HG03108 (cell line): ENCODE measurements at regions not wholly inside any gene's neighbourhood (a gene's known extent, or its start where the extent isn't known, plus 50 kb on each side); places are given as distances from the start of the nearest gene placed in this dataset.
"Not testable (repeated sequence)": the region's sequence is repeated elsewhere in the genome, so short reads cannot be mapped to it uniquely, and the experiment has no call there.

Experiments
- ATAC-seq: cut with Tn5 transposase; IDR thresholded peaks from one replicate; pipeline ENCODE4 v1.9.1; 2021; ENCODE audit warnings: moderate library complexity; ENCODE audit not compliant: unreplicated experiment

DNA sequence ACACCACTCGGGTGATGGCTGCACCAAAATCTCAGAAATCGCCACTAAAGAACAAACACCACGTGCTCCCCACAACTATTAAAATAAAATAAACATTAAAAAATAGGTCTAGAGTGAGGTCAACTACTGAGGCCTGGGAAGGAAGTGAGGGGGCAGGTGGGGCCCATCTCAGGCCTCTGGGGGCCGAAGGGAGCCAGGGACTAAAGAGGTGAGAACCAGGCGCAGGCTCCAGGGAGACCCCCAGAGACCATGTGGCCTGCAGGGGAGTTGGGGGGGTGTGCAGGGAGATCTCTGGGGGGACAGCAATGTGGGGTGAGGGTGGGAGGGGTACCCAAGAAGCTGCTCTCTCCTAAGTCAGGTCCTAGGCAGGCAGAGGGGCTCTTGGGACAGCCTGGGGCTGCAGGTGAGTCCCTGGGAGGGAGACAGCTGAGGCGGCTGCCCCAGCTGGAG, 111.3 kb upstream of the SMURF2 start:
- ATAC-seq, result no peak

DNA sequence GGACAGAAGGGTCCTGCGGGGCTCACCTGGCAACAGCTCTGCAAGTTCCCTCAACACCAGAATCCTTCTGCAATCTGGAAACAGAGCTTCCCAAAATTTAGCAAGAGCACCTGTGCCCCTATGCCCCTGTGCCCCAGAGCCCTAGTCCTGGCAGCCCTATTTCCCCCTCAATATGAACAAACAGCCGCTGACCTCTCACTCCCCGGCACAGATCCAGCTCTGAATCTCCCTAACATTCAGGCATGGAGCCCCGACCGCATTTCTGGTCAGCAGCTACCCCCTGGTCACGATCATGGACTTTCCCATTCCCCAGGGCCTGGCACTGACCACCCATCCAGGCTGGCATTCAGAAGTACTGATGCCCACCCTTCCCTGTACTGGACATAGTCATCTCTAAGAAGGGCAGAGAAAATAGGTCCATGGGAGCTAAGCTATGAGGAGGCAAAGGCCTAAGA, 110.8 kb upstream of the SMURF2 start:
- no peak for ATAC-seq

DNA sequence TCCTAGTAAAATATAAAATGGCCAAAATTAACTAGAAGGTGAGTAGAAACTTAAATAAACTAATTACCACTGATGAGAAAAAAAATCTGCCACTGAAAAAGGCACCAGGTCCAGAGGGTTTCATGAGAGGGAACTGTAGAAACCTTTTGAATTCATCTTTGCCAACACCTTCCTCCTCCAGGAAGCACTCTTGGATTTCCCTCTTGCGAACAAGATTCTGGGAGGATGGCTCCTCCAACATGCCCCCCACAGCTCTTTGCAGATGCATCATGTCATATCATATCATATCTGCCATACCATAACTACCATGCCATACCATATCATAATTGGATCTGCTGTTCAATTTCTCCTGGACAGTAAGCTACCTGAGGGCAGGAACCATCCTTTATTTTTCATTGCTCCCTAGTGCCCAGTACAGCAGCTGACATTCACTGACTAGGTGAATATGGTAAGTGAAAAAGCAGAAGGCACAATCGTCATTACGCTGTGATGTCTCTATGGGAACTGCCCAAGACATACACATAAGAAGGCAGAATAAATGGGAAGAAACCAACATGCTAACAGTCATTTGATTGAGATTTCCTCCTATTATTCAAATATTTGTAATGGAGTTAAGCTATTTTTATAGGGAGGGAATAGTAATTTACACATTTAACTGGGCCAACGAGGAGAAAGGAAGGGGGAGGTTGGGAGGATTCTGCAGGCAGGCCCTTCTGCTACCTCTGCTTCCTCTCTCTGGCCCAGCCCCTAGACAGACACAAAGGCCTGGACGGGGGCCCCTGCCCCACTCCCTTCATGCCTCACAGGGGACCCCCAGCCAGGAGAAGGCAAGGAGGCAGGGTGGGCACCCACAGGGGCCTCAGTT, 110.1 kb upstream of the SMURF2 start:
- ATAC-seq, result no peak

GRCh38 chr17:64769712-64770111, 107.6 kb upstream of the SMURF2 start:
- ATAC-seq, result no peak

- ATAC-seq, result no peak
Observed at GRCh38 chr17:64767269-64767997, 105.3 kb upstream of the SMURF2 start.

- ATAC-seq, result no peak
Observed at GRCh38 chr17:64765191-64765889, 103.2 kb upstream of the SMURF2 start.

DNA sequence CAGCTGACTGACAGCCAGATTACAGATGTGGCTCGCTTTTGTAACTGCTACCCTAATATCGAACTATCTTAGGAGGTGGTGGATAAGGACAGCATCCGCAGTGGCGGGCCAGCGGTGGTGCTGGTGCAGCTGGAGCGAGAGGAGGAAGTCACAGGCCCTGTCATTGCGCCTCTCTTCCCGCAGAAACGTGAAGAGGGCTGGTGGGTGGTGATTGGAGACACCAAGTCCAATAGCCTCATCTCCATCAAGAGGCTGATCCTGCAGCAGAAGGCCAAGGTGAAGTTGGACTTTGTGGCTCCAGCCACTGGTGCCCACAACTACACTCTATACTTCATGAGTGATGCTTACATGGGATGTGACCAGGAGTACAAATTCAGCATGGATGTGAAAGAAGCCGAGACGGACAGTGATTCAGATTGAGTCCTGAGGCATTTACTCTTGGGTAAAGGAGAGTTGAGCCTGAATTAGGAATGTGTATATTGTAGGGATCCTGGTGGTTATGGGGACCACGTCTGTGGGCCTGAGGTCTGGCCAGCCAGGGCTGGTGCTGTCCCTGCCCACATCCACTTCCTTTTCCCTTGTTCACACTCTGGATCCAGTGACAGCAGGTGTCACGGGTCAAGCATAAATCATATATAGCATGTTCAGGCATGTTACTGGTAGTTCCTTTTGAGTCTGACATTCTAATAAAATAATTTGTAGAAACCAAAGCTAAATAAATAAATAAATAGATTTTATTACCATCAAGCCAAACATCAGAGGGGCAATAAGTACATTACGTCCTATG, 89.0 kb upstream of the SMURF2 start:
- ATAC-seq, result no peak

DNA sequence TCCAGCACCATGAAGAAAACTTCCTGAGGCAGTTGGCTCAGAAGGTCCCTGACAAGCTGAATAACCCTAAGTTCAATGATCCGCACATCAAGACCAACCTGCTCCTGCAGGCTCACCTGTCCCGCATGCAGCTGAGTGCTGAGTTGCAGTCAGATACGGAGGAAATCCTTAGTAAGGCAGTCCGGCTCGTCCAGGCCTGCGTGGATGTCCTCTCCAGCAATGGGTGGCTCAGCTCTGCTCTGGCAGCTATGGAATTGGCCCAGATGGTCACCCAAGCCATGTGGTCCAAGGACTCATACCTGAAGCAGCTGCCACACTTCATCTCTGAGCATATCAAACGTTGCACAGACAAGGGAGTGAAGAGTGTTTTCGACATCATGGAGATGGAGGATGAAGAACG, 88.4 kb upstream of the SMURF2 start:
- ATAC-seq, result no peak

DNA sequence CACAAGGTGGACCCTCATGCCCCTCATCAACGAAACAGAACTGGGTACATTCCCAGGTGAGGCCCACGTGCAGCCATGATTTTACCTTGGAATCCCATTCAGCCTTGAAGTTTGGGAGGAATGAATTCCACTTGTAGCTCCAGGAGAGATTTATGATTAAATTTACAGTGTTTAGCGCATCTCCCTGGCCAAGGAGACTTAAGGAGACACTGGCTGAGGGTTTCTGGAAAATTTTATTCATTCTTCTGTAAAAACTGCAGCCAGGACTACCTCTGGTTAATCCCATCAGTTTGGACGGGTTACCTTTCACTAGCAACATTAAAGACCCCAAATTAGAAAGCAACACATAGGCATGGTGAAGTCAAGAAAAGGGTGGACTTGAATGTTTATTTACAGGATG, 87.2 kb upstream of the SMURF2 start:
- no peak for ATAC-seq

GRCh38 chr17:64747938-64748540, 85.9 kb upstream of the SMURF2 start:
- no peak for ATAC-seq

DNA sequence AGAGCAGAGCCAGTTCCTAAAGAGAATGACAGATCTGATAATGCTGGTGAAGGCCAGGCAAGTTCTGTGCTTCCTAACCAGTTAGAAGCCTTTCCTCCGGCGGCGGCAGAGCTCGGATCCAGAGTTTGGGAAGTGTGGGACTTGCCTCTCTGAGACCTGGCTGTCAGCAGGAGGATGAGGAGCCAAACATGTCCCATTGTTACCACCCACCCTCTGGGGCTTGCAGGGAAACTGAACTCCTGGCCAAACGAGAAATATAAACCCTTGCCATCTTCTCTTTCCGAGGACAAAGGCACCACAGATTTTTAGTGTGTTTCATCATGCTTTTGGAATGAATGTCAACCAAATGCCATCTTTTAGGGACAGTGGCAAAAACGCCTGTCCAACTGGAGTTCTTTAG, 80.2 kb upstream of the SMURF2 start:
- no peak for ATAC-seq

- not testable (repeated sequence) for ATAC-seq
Observed at GRCh38 chr17:64741916-64742315, 79.8 kb upstream of the SMURF2 start.

DNA sequence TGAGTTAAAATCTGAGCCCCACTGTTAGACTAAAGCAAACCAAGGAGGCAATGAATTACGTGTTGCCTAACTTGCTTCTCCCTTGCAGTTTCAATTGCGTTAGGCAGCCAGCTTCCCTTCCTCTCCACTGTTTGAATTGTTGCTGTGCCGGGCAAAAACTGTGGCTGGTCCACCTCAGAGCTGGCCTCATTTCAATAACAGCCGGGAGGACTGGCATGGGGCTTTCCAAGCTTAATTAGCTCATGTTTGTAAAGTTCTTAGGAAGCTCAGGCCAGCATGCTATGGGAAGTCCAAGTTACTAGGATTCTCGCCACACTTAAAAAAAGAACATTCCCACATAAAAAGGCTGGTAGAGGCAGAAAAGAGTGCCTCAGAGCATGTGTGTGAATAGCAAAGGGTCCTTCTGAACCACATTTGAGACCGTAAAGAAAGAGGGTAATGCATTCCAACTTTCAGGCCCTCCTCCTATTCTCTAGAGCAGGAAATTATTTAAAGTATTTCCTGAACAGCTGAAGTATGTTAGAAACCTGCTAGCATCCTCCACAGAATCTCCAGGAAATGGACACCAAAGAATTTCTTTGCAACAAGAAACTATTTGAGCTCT, 79.0 kb upstream of the SMURF2 start:
- ATAC-seq, result no peak

DNA sequence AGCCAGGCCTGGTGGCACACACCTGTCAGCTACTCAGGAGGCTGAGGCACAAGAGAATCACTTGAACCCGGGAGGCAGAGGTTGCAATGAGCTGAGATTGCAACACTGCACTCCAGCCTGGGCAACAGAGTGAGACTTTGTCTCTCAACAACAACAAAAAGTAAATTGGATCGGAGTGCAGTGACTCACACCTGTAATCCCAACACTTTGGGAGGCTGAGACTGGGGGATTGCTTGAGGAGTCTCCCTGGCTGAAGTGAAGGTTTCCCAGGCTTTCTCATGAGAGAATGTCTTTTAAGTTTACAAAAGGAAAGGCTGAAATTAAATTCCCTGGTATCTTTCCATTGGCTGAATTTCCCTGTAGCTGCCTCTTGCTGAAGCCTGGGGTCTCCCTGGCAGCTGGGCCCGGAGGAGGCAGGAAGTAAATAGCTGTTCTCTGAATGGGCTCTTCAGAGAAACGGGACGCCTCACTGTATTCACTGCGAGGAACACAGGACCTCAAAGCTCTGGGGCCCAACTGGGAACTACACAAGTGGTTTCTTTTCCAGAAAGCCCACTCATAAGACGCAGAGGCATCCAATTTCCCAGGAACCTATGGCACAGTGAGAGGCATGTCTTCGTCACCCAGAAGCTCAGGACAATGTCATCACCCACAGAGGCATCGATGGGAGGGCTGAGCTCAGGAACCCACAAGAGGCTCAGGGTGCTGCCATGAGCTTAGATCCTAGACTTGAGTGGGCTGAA, 77.4 kb upstream of the SMURF2 start:
- no peak for ATAC-seq

GRCh38 chr17:64736804-64737492, 74.8 kb upstream of the SMURF2 start:
- no peak for ATAC-seq

DNA sequence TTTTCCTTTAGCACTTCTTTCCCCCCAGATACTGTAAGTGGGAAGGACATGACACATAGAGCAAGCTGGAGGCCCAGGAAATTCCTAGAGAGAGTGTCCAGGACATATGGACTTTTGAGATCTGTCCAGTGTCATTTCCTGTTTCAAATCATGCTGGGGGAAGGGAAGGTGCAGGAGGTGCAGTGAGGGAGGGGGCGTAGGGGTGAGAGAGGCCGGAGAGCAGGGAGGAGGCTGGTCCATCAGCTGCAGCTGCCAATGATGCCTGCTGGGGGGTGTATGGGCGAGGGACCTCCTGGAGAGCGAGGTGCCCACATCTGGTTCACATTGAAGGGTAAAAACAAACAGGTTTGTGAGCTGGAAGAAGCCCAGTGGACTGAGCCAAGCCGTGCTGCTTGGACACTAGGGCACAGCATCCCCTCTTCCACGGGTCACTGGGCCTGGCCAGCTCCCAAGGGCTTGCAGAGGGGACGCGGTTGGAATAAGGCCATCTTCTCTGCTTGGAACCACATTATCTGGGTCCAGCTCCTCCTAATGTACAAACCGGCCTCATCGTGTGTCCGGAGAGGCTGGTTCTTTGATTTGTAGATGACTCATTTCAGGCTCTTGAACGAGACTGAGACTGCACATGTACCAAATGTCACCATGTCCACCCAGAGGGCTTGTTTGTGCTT, 70.4 kb upstream of the SMURF2 start:
- no peak for ATAC-seq

GRCh38 chr17:64730023-64730422, 67.9 kb upstream of the SMURF2 start:
- ATAC-seq, result not testable (repeated sequence)

DNA sequence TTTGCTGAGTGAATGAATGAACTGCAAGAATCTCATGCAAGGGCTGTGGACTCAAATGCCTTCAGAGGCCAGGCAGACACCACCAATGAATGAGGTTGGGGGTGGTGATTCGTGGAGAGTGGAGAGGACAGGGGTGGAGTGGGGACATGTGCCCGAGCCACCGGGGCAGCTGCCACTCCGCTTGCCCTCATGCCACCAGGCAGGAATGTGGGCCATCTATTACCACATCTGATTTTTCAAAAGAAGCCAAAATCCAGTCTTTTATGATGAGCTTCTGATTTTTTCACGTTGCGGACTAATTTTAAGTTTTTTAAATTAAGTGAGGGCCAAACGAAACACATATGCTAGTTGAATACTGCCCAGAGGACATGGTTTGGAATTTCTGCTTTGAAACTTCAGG, 67.1 kb upstream of the SMURF2 start:
- ATAC-seq, result no peak
